HFFc6 (cell line): ENCODE measurements at regions not wholly inside any gene's neighbourhood (a gene's known extent, or its start where the extent isn't known, plus 50 kb on each side); places are given as distances from the start of the nearest gene placed in this dataset.
A peak's percentile ranks its signal among the peaks of the same experiment; 100 is the strongest.

Experiments
- DNase-seq: peaks from one replicate; pipeline ENCODE4 v3.0.0-alpha.2; 2018
- H3K27ac Mint-ChIP-seq: 2 replicates; pipeline ENCODE4 v1.8.0; 2020; ENCODE audit warnings: mild to moderate bottlenecking, mixed read lengths
- H3K27me3 Mint-ChIP-seq: 2 replicates; pipeline ENCODE4 v1.8.0; 2021; ENCODE audit warnings: mild to moderate bottlenecking, moderate library complexity, mixed read lengths; ENCODE audit not compliant: insufficient read depth
- H3K36me3 Mint-ChIP-seq: 2 replicates; pipeline ENCODE4 v1.8.0; 2021; ENCODE audit warnings: low read depth, mixed read lengths
- H3K4me1 Mint-ChIP-seq: 2 replicates; pipeline ENCODE4 v1.8.0; 2020; ENCODE audit warnings: low read depth, mixed read lengths
- H3K4me3 Mint-ChIP-seq: 2 replicates; pipeline ENCODE4 v1.8.0; 2020; ENCODE audit warnings: mild to moderate bottlenecking, moderate library complexity, mixed read lengths
- H3K9me3 Mint-ChIP-seq: 2 replicates; pipeline ENCODE4 v1.8.0; 2020; ENCODE audit warnings: mild to moderate bottlenecking, mixed read lengths
- TF ChIP-seq, protein P1 (sequence below): fragments of 200-600 bp; sonication (generic); IDR thresholded peaks from 2 replicates; pipeline ENCODE4 v1.5.0; 2021; ENCODE audit warnings: antibody characterized with exemption, mild to moderate bottlenecking

GRCh38 chr6:78492351-78493017 is 374.9 kb upstream of the IRAK1BP1 start:
- Mint-ChIP-seq H3K27ac (peak overlapping the region; percentile 64), H3K4me3 (peak overlapping the region; percentile 55; the same call in 1 of the 2 replicates)
- TF ChIP-seq, protein P1, sequence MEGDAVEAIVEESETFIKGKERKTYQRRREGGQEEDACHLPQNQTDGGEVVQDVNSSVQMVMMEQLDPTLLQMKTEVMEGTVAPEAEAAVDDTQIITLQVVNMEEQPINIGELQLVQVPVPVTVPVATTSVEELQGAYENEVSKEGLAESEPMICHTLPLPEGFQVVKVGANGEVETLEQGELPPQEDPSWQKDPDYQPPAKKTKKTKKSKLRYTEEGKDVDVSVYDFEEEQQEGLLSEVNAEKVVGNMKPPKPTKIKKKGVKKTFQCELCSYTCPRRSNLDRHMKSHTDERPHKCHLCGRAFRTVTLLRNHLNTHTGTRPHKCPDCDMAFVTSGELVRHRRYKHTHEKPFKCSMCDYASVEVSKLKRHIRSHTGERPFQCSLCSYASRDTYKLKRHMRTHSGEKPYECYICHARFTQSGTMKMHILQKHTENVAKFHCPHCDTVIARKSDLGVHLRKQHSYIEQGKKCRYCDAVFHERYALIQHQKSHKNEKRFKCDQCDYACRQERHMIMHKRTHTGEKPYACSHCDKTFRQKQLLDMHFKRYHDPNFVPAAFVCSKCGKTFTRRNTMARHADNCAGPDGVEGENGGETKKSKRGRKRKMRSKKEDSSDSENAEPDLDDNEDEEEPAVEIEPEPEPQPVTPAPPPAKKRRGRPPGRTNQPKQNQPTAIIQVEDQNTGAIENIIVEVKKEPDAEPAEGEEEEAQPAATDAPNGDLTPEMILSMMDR: no peak

DNA sequence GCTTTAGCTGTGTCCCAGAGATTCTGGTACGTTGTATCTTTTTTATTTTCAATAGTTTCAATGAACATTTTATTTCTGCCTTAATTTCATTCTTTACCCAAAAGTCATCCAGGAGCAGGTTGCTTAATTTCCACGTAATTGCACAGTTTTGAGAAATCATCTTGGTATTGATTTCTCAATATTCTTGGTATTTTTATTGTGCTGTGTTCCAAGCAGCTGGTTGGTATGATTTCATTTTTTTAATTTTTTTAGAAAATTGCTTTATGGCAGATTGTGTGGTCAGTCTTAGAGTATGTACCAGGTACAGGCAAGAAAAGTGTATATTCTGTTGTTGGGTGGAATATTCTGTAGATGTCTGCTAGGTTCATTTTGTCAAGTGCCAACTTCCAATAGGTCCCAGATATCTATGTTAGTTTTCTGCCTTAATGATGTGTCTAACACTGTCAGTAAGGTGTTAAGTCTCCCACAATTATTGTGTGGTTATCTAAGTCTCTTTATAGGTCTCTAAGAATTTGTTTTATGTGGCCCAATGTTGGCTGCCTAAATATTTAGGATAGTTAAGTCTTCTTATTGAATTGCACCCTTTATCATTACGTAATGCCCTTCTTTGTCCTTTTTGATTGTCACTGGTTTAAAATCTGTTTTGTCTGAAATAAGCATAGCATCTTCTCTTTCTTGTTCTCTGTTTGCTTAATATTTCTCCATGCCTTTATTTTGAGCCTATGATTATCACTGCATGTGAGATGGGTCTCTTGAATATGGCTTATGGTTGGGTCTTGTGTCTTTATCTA is 366.9 kb upstream of the IRAK1BP1 start:
- Mint-ChIP-seq H3K27me3 (no peaks in the 10 kb centered on the region), H3K4me3 (no peak overlapping the region), H3K27ac (no peak overlapping the region), H3K4me1 (peaks cover 10% of the 10 kb centered on the region), H3K9me3 (no peaks in the 10 kb centered on the region), H3K36me3 (no peaks in the 10 kb centered on the region)
- no peak for DNase-seq
- TF ChIP-seq, protein P1: no peak

More at GRCh38 chr6:78492351-78493017, 374.9 kb upstream of the IRAK1BP1 start:
- H3K36me3 Mint-ChIP-seq: no peaks in the 10 kb centered on the region
- H3K4me1 Mint-ChIP-seq: peaks cover 38% of the 10 kb centered on the region
- no peaks in the 10 kb centered on the region; the same call in 1 of the 2 replicates for H3K27me3 Mint-ChIP-seq
- no peaks in the 10 kb centered on the region for H3K9me3 Mint-ChIP-seq
- peak; percentile 20 for DNase-seq

- Mint-ChIP-seq H3K9me3 (peaks cover 5% of the 10 kb centered on the region; the same call in 1 of the 2 replicates), H3K36me3 (peaks cover 6% of the 10 kb centered on the region; the same call in 1 of the 2 replicates), H3K27ac (no peak overlapping the region), H3K4me1 (peaks cover 10% of the 10 kb centered on the region), H3K27me3 (no peaks in the 10 kb centered on the region), H3K4me3 (no peak overlapping the region)
- no peak for DNase-seq
- TF ChIP-seq, protein P1: no peak
Observed at GRCh38 chr6:78502386-78502887, 364.9 kb upstream of the IRAK1BP1 start.

GRCh38 chr6:78505178-78505577 is 362.2 kb upstream of the IRAK1BP1 start:
- Mint-ChIP-seq H3K27me3 (no peaks in the 10 kb centered on the region), H3K9me3 (peaks cover 5% of the 10 kb centered on the region; the same call in 1 of the 2 replicates), H3K36me3 (peaks cover 6% of the 10 kb centered on the region; the same call in 1 of the 2 replicates), H3K4me1 (peaks cover 10% of the 10 kb centered on the region), H3K27ac (peak overlapping the region; percentile 29; the same call in 1 of the 2 replicates), H3K4me3 (peak overlapping the region; percentile 84)
- TF ChIP-seq, protein P1: no peak
- DNase-seq: no peak

GRCh38 chr6:78511009-78511408 is 356.3 kb upstream of the IRAK1BP1 start:
- no peak overlapping the region for H3K27ac Mint-ChIP-seq
- H3K4me1 Mint-ChIP-seq: no peaks in the 10 kb centered on the region
- peaks cover 6% of the 10 kb centered on the region; the same call in 1 of the 2 replicates for H3K36me3 Mint-ChIP-seq
- H3K9me3 Mint-ChIP-seq: peaks cover 5% of the 10 kb centered on the region; the same call in 1 of the 2 replicates
- H3K4me3 Mint-ChIP-seq: no peak overlapping the region
- no peaks in the 10 kb centered on the region for H3K27me3 Mint-ChIP-seq
- DNase-seq: no peak
- TF ChIP-seq, protein P1: no peak
